WTC11 (cell line): ENCODE measurements at regions not wholly inside any gene's neighbourhood (a gene's known extent, or its start where the extent isn't known, plus 50 kb on each side); places are given as distances from the start of the nearest gene placed in this dataset.

Source experiments
- ATAC-seq: fragments of 200-7000 bp; cut with Tn5 transposase; 2 replicates; pipeline ENCODE4 v1.10.0; 2021; ENCODE audit warnings: mild to moderate bottlenecking, moderate library complexity
- CTCF ChIA-PET: fragments of 300-600 bp; sonication (Branson Sonifier 250); formaldehyde crosslinking; loops from one replicate; lab custom pipeline; 2021; ENCODE audit warnings: antibody characterized with exemption; lab: Charles Lee
- POLR2A ChIA-PET: fragments of 350-600 bp; sonication (Branson Sonifier 250); formaldehyde crosslinking; loops from one replicate; lab custom pipeline; 2021; ENCODE audit warnings: antibody characterized with exemption; lab: Charles Lee
- DNase-seq: peaks from one replicate; pipeline ENCODE4 v3.0.0; 2021; ENCODE audit warnings: low spot score
- H3K27ac Mint-ChIP-seq: 2 replicates; pipeline ENCODE4 v1.8.0; 2021; ENCODE audit warnings: mixed read lengths
- H3K27me3 Mint-ChIP-seq: 2 replicates; pipeline ENCODE4 v1.8.0; 2021; ENCODE audit warnings: low read depth, mild to moderate bottlenecking, moderate library complexity, mixed read lengths
- H3K36me3 Mint-ChIP-seq: 2 replicates; pipeline ENCODE4 v1.8.0; 2021; ENCODE audit warnings: mixed read lengths
- H3K4me1 Mint-ChIP-seq: 2 replicates; pipeline ENCODE4 v1.8.0; 2022; ENCODE audit warnings: mixed read lengths
- H3K4me3 Mint-ChIP-seq: 2 replicates; pipeline ENCODE4 v1.8.0; 2021; ENCODE audit warnings: mild to moderate bottlenecking, moderate library complexity, mixed read lengths
- H3K9me3 Mint-ChIP-seq: 2 replicates; pipeline ENCODE4 v1.8.0; 2021; ENCODE audit warnings: mixed read lengths
- ARID4B ChIP-seq: sonication (generic); formaldehyde crosslinking; IDR thresholded peaks from 2 replicates; pipeline ENCODE4 v1.8.0; 2023; ENCODE audit warnings: missing genetic modification reagents, mild to moderate bottlenecking, borderline replicate concordance
- ATF3 ChIP-seq: sonication (generic); formaldehyde crosslinking; conservative IDR thresholded peaks from 2 replicates; pipeline ENCODE4 v1.8.1; 2022; ENCODE audit warnings: mild to moderate bottlenecking, missing genetic modification reagents
- E2F4 ChIP-seq: sonication (generic); formaldehyde crosslinking; IDR thresholded peaks from 2 replicates; pipeline ENCODE4 v1.8.1; 2022; ENCODE audit warnings: low read depth, mild to moderate bottlenecking, moderate library complexity, missing genetic modification reagents, borderline replicate concordance
- GRHL2 ChIP-seq: fragments of 250-450 bp; sonication (Bioruptor Pico); IDR thresholded peaks from 2 replicates; pipeline ENCODE4 v1.8.0; 2022; ENCODE audit warnings: mild to moderate bottlenecking, moderate library complexity; ENCODE audit not compliant: insufficient replicate concordance, severe bottlenecking
- GTF2I ChIP-seq: fragments of 250-450 bp; sonication (Bioruptor Pico); conservative IDR thresholded peaks from 2 replicates; pipeline ENCODE4 v1.4.0; 2021; ENCODE audit warnings: mild to moderate bottlenecking
- HMGXB4 ChIP-seq: sonication (generic); formaldehyde crosslinking; IDR thresholded peaks from 2 replicates; pipeline ENCODE4 v1.8.1; 2023; ENCODE audit warnings: mild to moderate bottlenecking, moderate library complexity, missing genetic modification reagents
- KAT7 ChIP-seq: sonication (generic); formaldehyde crosslinking; IDR thresholded peaks from 2 replicates; pipeline ENCODE4 v1.8.1; 2023; ENCODE audit warnings: missing genetic modification reagents, mild to moderate bottlenecking, borderline replicate concordance
- NFE2L1 ChIP-seq: sonication (generic); formaldehyde crosslinking; IDR thresholded peaks from 2 replicates; pipeline ENCODE4 v1.8.1; 2023; ENCODE audit warnings: missing genetic modification reagents
- NR1H2 ChIP-seq: sonication (generic); formaldehyde crosslinking; IDR thresholded peaks from 2 replicates; pipeline ENCODE4 v1.9.0; 2021; ENCODE audit warnings: mild to moderate bottlenecking, moderate library complexity, missing genetic modification reagents
- OVOL2 ChIP-seq: fragments of 250-450 bp; sonication (Bioruptor Pico); IDR thresholded peaks from 2 replicates; pipeline ENCODE4 v1.9.0; 2021; ENCODE audit warnings: mild to moderate bottlenecking, borderline replicate concordance
- PRDM15 ChIP-seq: sonication (generic); formaldehyde crosslinking; IDR thresholded peaks from 2 replicates; pipeline ENCODE4 v1.8.0; 2022; ENCODE audit warnings: missing genetic modification reagents
- RORB ChIP-seq: fragments of 250-450 bp; sonication (Bioruptor Pico); IDR thresholded peaks from 2 replicates; pipeline ENCODE4 v1.9.0; 2021; ENCODE audit warnings: mild to moderate bottlenecking
- TEAD1 ChIP-seq: sonication (generic); formaldehyde crosslinking; IDR thresholded peaks from 2 replicates; pipeline ENCODE4 v1.8.0; 2022; ENCODE audit warnings: mild to moderate bottlenecking, missing genetic modification reagents
- USF1 ChIP-seq: sonication (generic); formaldehyde crosslinking; IDR thresholded peaks from 2 replicates; pipeline ENCODE4 v1.8.0; 2022; ENCODE audit warnings: mild to moderate bottlenecking, missing genetic modification reagents
- ZBTB43 ChIP-seq: sonication (generic); formaldehyde crosslinking; IDR thresholded peaks from 2 replicates; pipeline ENCODE4 v1.8.1; 2023; ENCODE audit warnings: mild to moderate bottlenecking, missing genetic modification reagents
- ZNF219 ChIP-seq: sonication (generic); formaldehyde crosslinking; IDR thresholded peaks from 2 replicates; pipeline ENCODE4 v1.8.0; 2023; ENCODE audit warnings: missing genetic modification reagents, mild to moderate bottlenecking, borderline replicate concordance
- ZNF281 ChIP-seq: sonication (generic); formaldehyde crosslinking; IDR thresholded peaks from 2 replicates; pipeline ENCODE4 v1.8.0; 2023; ENCODE audit warnings: mild to moderate bottlenecking, missing genetic modification reagents
- ZNF416 ChIP-seq: fragments of 250-450 bp; sonication (Bioruptor Pico); IDR thresholded peaks from 2 replicates; pipeline ENCODE4 v1.9.0; 2021; ENCODE audit warnings: mild to moderate bottlenecking, inconsistent platforms
- ZNF671 ChIP-seq: fragments of 250-450 bp; sonication (Bioruptor Pico); IDR thresholded peaks from 2 replicates; pipeline ENCODE4 v1.8.0; 2021; ENCODE audit warnings: mild to moderate bottlenecking

GRCh38 chr5:1944408-1944807, 61.7 kb upstream of the IRX4 start:
- ChIA-PET POLR2A (no interaction called here), CTCF (no interaction called here)
- no peak overlapping the region for H3K27ac Mint-ChIP-seq
- peaks cover 14% of the 10 kb centered on the region; the same call in 1 of the 2 replicates for H3K4me1 Mint-ChIP-seq
- no peaks in the 10 kb centered on the region; the same call in 1 of the 2 replicates for H3K36me3 Mint-ChIP-seq
- peaks cover 9% of the 10 kb centered on the region for H3K9me3 Mint-ChIP-seq
- no peak overlapping the region for H3K4me3 Mint-ChIP-seq
- no peak for ATAC-seq
- H3K27me3 Mint-ChIP-seq, result no peaks in the 10 kb centered on the region; the same call in 1 of the 2 replicates
- TF ChIP-seq TEAD1 (CRISPR knock-in tag) (no peak), PRDM15 (CRISPR knock-in tag) (no peak), KAT7 (no peak), ZNF416 (CRISPR knock-in tag) (no peak), ARID4B (CRISPR knock-in tag) (no peak), USF1 (CRISPR knock-in tag) (no peak)
- no peak for DNase-seq

GRCh38 chr5:1943481-1943880, 60.8 kb upstream of the IRX4 start:
- ChIA-PET CTCF (no interaction called here), POLR2A (no interaction called here)
- ATAC-seq, result no peak
- H3K27ac Mint-ChIP-seq, result no peak overlapping the region
- no peaks in the 10 kb centered on the region; the same call in 1 of the 2 replicates for H3K27me3 Mint-ChIP-seq
- H3K9me3 Mint-ChIP-seq, result peaks cover 9% of the 10 kb centered on the region
- H3K4me1 Mint-ChIP-seq, result peaks cover 14% of the 10 kb centered on the region; the same call in 1 of the 2 replicates
- no peak for DNase-seq
- H3K4me3 Mint-ChIP-seq, result no peak overlapping the region
- H3K36me3 Mint-ChIP-seq, result no peaks in the 10 kb centered on the region; the same call in 1 of the 2 replicates
- TF ChIP-seq ZNF219 (CRISPR knock-in tag) (no peak), NR1H2 (CRISPR knock-in tag) (no peak), ZBTB43 (CRISPR knock-in tag) (no peak), OVOL2 (CRISPR knock-in tag) (no peak), HMGXB4 (CRISPR knock-in tag) (no peak), ATF3 (CRISPR knock-in tag) (no peak), E2F4 (no peak), GRHL2 (CRISPR knock-in tag) (no peak), NFE2L1 (CRISPR knock-in tag) (no peak), GTF2I (CRISPR knock-in tag) (no peak), ZNF281 (no peak), RORB (CRISPR knock-in tag) (no peak), ZNF671 (CRISPR knock-in tag) (no peak)
